GM21619 (cell line): ENCODE measurements at regions not wholly inside any gene's neighbourhood (a gene's known extent, or its start where the extent isn't known, plus 50 kb on each side); places are given as distances from the start of the nearest gene placed in this dataset.

ENCODE experiments used
- ATAC-seq: cut with Tn5 transposase; IDR thresholded peaks from one replicate; pipeline ENCODE4 v1.9.1; 2021; ENCODE audit not compliant: unreplicated experiment

- no peak for ATAC-seq
Measured at GRCh38 chr1:93815366-93816110, 63.5 kb downstream of the DNTTIP2 start.

- ATAC-seq = no peak
Measured at GRCh38 chr1:93814795-93815340, 64.1 kb downstream of the DNTTIP2 start.

GRCh38 chr1:93814059-93814794, 64.8 kb downstream of the DNTTIP2 start:
- peak; percentile 67 for ATAC-seq

- no peak for ATAC-seq
Measured at GRCh38 chr1:93813076-93813475, 65.9 kb downstream of the DNTTIP2 start.

- ATAC-seq = no peak
Measured at GRCh38 chr1:93811326-93812065, 67.5 kb downstream of the DNTTIP2 start.

GRCh38 chr1:93810316-93810715, 68.7 kb downstream of the DNTTIP2 start:
- ATAC-seq = no peak

GRCh38 chr1:93808871-93809270, 70.1 kb downstream of the DNTTIP2 start:
- no peak for ATAC-seq

GRCh38 chr1:93807311-93807930, 71.6 kb downstream of the DNTTIP2 start:
- ATAC-seq = no peak

- no peak for ATAC-seq
Measured at GRCh38 chr1:93805027-93805610, 73.9 kb downstream of the DNTTIP2 start.

GRCh38 chr1:93804412-93804811, 74.6 kb downstream of the DNTTIP2 start:
- ATAC-seq = no peak

GRCh38 chr1:93801471-93801870, 77.5 kb downstream of the DNTTIP2 start:
- no peak for ATAC-seq

GRCh38 chr1:93800856-93801255, 78.2 kb downstream of the DNTTIP2 start:
- no peak for ATAC-seq

- no peak for ATAC-seq
Measured at GRCh38 chr1:93798291-93798690, 80.7 kb downstream of the DNTTIP2 start.

GRCh38 chr1:93784538-93784937, 94.5 kb downstream of the DNTTIP2 start:
- ATAC-seq = no peak

GRCh38 chr1:93783876-93784275, 95.1 kb downstream of the DNTTIP2 start:
- no peak for ATAC-seq

GRCh38 chr1:93779540-93780165, 98.0 kb upstream of the BCAR3 start:
- ATAC-seq = no peak

- ATAC-seq = no peak
Measured at GRCh38 chr1:93778457-93778856, 96.8 kb upstream of the BCAR3 start.

- ATAC-seq = no peak
Measured at GRCh38 chr1:93777255-93777654, 95.6 kb upstream of the BCAR3 start.

GRCh38 chr1:93776728-93777127, 95.1 kb upstream of the BCAR3 start:
- ATAC-seq = no peak

- no peak for ATAC-seq
Measured at GRCh38 chr1:93775224-93775623, 93.6 kb upstream of the BCAR3 start.
